GM19452 (cell line): ENCODE measurements at regions not wholly inside any gene's neighbourhood (a gene's known extent, or its start where the extent isn't known, plus 50 kb on each side); places are given as distances from the start of the nearest gene placed in this dataset.

Experiments used
- ATAC-seq: cut with Tn5 transposase; IDR thresholded peaks from one replicate; pipeline ENCODE4 v1.9.1; 2021; ENCODE audit not compliant: unreplicated experiment

DNA sequence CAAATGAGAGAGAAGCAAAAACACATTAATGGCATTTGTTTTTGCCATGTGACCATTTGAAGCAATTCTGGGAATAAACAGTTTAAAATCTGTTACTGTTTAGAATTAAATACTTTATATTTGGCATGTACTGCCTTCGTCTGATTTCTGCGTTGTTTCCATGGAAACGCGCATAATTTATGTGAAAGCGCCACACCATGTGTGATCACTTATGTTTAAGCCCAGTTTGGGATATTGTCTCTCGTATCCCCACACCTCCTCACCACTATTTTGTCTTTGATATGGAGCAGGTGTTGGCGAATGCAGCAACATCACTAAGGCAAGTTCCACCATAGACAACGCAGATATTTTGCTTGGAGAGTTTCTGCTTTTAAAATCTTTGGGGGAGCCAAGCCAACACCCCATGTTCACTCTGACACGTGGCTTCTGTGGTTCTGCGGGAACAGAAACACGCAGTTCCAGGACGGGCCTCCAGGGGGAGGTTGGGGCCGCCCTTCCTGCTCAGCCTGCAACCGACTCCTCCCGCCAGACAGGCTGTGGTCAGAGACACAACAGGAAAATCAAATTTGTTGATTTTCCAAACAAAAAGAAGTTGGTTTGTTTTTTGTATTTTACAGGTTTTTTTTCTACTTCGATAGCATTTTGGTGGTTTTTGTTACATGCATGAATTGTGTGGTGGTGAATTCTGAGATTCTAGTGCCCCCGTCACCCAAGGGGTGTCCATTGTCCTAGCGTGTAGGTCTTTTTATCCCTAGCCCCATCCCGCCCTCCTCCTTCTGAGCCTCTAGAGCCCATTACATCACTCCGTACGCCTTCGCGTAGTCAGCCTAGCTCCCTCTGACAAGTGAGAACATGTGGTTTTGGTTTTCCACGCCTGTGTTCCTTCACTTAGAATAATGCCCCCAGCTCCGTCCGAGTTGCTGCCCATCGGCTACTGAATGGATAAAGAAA lies 101.9 kb upstream of the SFSWAP start:
- no peak for ATAC-seq

DNA sequence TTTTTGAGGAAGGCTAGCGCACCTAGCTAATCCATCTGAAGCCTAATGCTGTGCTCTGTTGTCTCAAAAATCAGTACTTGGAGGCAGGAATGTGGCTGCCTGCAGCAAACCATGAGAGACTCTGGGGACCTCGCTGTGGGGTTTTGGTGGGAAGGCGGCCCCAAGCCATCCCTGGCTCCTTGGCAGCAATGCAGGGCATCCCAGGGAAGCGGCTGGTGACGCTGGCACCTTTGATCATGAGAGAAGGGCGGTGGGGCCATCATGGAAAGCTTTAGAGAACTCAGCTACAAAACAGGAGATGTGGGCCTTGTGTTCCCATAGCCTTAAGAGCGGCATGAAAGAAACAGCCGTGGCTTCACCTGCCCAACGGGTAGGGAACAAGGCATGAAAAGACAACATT lies 101.1 kb upstream of the SFSWAP start:
- ATAC-seq: no peak

- no peak for ATAC-seq
These were observed 100.7 kb upstream of the SFSWAP start for GRCh38 chr12:131610181-131610580.

GRCh38 chr12:131610891-131611290 lies 100.0 kb upstream of the SFSWAP start:
- ATAC-seq: no peak

GRCh38 chr12:131611416-131612091 lies 99.3 kb upstream of the SFSWAP start:
- no peak for ATAC-seq

DNA sequence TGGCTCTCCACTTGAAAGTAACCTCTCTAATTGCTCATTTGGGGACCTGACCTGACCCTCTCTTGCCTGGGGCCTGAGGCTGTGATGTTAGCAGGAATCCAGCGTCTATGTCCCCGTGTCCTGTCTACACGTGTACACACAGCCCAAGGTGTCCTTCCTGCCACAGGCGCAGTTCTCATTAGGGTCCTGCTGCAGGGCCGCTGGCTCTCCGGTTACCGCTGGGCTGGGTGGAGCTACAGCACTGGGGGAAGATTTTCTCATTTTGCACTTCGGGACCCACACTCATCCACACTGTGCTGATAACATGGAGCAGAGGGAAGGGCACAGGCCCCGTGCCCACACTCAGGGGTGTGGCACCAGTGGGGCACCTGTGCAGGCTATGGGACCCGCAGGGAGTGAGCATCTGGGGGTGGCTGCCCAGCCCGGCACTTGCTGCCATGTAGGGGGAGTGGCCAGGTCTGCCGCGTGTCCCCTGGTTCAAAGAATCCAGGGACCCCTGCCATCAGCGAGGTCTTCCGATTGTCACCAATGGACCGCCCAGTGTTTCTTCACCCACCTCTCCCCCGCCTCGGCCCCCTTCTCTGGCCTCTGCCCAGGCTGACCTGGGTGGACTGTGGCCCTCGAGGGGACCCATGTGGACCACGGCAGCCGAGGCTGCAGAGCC lies 98.7 kb upstream of the SFSWAP start:
- ATAC-seq: no peak

DNA sequence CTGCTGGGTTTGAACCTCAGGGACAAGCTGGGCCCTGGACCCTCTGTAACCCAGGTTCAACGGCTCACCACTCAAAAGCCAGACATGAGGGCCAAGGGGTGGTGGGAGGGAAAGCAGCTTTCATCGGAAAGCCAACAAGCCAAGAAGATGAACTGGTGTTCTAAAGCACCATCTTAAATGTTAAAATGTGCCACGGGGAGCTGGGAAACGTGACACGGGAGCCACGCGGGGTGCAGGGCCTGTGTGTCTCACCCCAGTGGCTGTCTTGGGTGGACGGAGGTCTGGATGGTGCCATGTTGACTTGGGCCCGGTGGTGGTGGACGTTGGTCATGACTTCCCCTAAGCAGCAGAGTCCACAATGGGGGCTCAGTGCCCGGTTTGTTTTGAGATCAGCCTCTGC lies 97.7 kb upstream of the SFSWAP start:
- ATAC-seq: no peak

GRCh38 chr12:131613678-131614077 lies 97.2 kb upstream of the SFSWAP start:
- no peak for ATAC-seq

GRCh38 chr12:131615326-131616042 lies 95.4 kb upstream of the SFSWAP start:
- ATAC-seq: no peak

GRCh38 chr12:131616043-131616700 lies 94.7 kb upstream of the SFSWAP start:
- no peak for ATAC-seq

- ATAC-seq: no peak
These were observed 94.2 kb upstream of the SFSWAP start for GRCh38 chr12:131616738-131617137.

DNA sequence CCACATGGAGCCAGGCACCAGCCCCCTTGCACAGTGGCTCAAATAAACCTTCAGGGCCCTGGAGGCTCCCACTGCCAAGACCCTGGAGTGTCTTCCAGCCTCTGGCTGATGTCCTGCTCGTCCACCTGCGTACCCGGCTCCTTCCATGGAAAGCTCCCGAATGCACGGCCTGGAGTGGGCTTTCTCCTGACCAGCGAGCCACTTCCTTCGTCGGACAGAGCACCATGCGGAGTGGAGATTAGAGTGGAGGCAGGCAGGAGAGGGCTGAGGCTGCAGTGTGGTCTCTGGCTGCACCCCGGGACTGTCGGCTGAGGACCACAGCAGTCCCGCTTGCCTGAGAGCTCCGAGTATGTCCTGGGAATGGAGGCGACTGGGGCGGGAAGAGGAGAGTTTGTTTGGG lies 93.7 kb upstream of the SFSWAP start:
- ATAC-seq: no peak

DNA sequence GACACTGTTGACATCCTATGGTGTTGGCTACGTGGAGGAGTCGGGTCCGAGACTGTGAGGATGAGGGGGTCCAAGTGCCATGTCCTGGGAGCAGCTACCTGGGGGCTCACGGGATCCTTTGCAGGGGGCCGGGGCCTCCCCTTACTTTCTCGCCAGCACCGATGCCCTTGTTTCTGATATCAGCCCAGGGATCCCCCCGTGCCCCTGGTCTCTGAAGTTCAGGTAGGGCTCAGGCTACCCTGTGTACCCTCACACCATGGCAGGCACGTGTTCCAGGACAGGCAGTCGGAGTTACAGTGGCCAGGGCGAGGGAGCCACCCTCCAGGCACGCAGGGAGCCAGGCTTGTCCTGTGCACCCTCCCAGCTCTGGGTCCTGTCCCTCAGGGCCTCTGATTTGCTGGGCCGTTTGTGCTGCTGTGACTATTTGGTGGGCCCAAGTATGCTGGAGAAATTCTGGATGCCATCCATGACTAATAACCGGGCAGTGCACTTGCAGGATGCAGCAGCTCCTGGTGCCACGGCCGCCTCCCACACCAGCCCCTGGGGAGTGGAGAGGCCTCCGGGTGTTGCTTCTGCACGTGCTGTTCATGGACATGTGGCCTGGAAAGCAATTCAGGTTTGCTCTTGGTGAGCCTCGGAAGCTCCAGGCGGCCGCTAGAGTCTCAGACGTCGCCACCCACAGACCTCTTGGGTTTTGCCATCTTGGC lies 93.1 kb upstream of the SFSWAP start:
- no peak for ATAC-seq

- ATAC-seq: no peak
These were observed 92.6 kb upstream of the SFSWAP start for GRCh38 chr12:131618303-131618658.

DNA sequence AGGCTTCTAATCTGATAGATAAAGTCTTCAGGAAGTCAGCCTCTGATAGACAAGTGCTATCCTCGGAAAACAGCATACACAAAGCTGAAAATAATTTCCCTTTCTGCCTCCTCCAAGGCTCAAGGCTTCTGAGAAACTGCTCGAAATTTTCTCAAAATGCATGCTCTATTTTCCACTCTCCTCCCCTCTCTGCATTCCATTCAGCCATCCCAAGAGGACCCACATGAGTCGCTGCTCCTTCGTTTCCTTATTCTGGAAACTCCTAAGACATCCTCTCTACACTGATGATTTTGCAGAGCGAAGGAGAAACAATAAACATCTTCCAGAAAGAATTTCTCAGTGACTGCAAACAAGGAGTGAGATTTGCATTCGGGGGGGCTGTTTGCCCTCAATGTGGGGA lies 92.2 kb upstream of the SFSWAP start:
- no peak for ATAC-seq

- ATAC-seq: no peak
These were observed 91.7 kb upstream of the SFSWAP start for GRCh38 chr12:131619106-131619642.

GRCh38 chr12:131619736-131620506 lies 91.0 kb upstream of the SFSWAP start:
- no peak for ATAC-seq

DNA sequence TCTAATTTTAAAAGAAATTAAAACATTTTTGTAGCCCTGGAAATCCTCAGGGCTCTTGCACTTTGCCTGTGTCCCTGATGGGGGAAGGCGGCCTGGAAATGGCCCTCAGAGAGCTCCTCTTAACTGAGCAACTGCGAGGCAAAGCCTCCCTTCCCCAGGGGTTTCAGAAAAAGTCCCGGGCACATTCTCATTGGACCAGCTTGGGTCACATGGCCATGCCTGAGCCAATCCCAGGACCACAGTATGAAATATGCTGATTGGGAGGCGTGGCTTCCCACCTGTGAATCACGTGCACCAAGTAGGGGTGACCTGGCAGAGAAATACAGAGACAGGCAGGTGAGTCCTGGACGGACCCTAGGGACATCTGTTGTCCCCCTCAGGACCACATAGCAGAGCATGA lies 90.4 kb upstream of the SFSWAP start:
- ATAC-seq: no peak
